NCI-H2227 treated with DMSO at 0.1 percent for 48 hours (cell line): ENCODE measurements at regions not wholly inside any gene's neighbourhood (a gene's known extent, or its start where the extent isn't known, plus 50 kb on each side); places are given as distances from the start of the nearest gene placed in this dataset.

Experiments
- DNase-seq: peaks from one replicate; lab custom pipeline; 2025; lab: John Stamatoyannopoulos, UW

- no peak for DNase-seq
Measured at GRCh38 chr4:120431180-120431579, 364.5 kb upstream of the MAD2L1 start.

- DNase-seq: no peak
Measured at GRCh38 chr4:120418146-120418545, 351.5 kb upstream of the MAD2L1 start.

GRCh38 chr4:120415896-120416295 is 349.2 kb upstream of the MAD2L1 start:
- no peak for DNase-seq

- no peak for DNase-seq
Measured at GRCh38 chr4:120406960-120407359, 340.3 kb upstream of the MAD2L1 start.

- DNase-seq: no peak
Measured at GRCh38 chr4:120403296-120403695, 336.6 kb upstream of the MAD2L1 start.

GRCh38 chr4:120400441-120400840 is 333.8 kb upstream of the MAD2L1 start:
- DNase-seq: no peak

GRCh38 chr4:120399826-120400225 is 333.2 kb upstream of the MAD2L1 start:
- DNase-seq: no peak

- DNase-seq: no peak
Measured at GRCh38 chr4:120395746-120396145, 329.1 kb upstream of the MAD2L1 start.

- DNase-seq: no peak
Measured at GRCh38 chr4:120355881-120356280, 289.2 kb upstream of the MAD2L1 start.

GRCh38 chr4:120354381-120354780 is 287.7 kb upstream of the MAD2L1 start:
- no peak for DNase-seq

GRCh38 chr4:120353235-120353634 is 286.6 kb upstream of the MAD2L1 start:
- DNase-seq: no peak

- DNase-seq: no peak
Measured at GRCh38 chr4:120352739-120353138, 286.1 kb upstream of the MAD2L1 start.

- no peak for DNase-seq
Measured at GRCh38 chr4:120348948-120349347, 282.3 kb upstream of the MAD2L1 start.

GRCh38 chr4:120348521-120348920 is 281.9 kb upstream of the MAD2L1 start:
- DNase-seq: no peak

- DNase-seq: no peak
Measured at GRCh38 chr4:120331486-120332370, 265.1 kb upstream of the MAD2L1 start.

GRCh38 chr4:120329386-120329785 is 262.7 kb upstream of the MAD2L1 start:
- no peak for DNase-seq

GRCh38 chr4:120327276-120327675 is 260.6 kb upstream of the MAD2L1 start:
- DNase-seq: no peak

GRCh38 chr4:120319046-120319767 is 252.6 kb upstream of the MAD2L1 start:
- DNase-seq: no peak

GRCh38 chr4:120318196-120318846 is 251.7 kb upstream of the MAD2L1 start:
- no peak for DNase-seq

GRCh38 chr4:120317713-120318112 is 251.1 kb upstream of the MAD2L1 start:
- DNase-seq: no peak

- DNase-seq: no peak
Measured at GRCh38 chr4:120316416-120316815, 249.8 kb upstream of the MAD2L1 start.

GRCh38 chr4:120314969-120315368 is 248.3 kb upstream of the MAD2L1 start:
- DNase-seq: no peak

GRCh38 chr4:120304801-120305200 is 238.2 kb upstream of the MAD2L1 start:
- DNase-seq: no peak
